ENCODE measurements at regions not wholly inside any gene's neighbourhood (a gene's known extent, or its start where the extent isn't known, plus 50 kb on each side); places are given as distances from the start of the nearest gene placed in this dataset.
"Not testable (repeated sequence)": the region's sequence is repeated elsewhere in the genome, so short reads cannot be mapped to it uniquely, and the experiment has no call there.

GRCh38 chr4:108473163-108473720, 147.1 kb upstream of the RPL34 start:
- no peaks in the 10 kb centered on the region for H3K27me3 ChIP-seq (ENCODE audit: insufficient read depth, low read length)
- H2AFZ ChIP-seq (ENCODE audit: low read depth, low read length) = no peak overlapping the region
- H3K36me3 ChIP-seq (ENCODE audit: insufficient read depth, low read length) = no peaks in the 10 kb centered on the region
- H3K4me1 ChIP-seq (ENCODE audit: insufficient read depth, low read length) = no peaks in the 10 kb centered on the region
- no peak overlapping the region for H3K4me3 ChIP-seq (ENCODE audit: low read length)
- no peaks in the 10 kb centered on the region for H3K9me3 ChIP-seq (ENCODE audit: low read length)

GRCh38 chr4:108466936-108467902, 153.2 kb upstream of the RPL34 start:
- Histone ChIP-seq H3K9me3 (ENCODE audit: low read length) (no peaks in the 10 kb centered on the region), H3K4me3 (ENCODE audit: low read length) (no peak overlapping the region), H3K27me3 (ENCODE audit: insufficient read depth, low read length) (no peaks in the 10 kb centered on the region), H3K4me1 (ENCODE audit: insufficient read depth, low read length) (no peaks in the 10 kb centered on the region), H2AFZ (ENCODE audit: low read depth, low read length) (no peak overlapping the region), H3K36me3 (ENCODE audit: insufficient read depth, low read length) (no peaks in the 10 kb centered on the region)

- Histone ChIP-seq H3K27me3 (ENCODE audit: insufficient read depth, low read length) (no peaks in the 10 kb centered on the region), H2AFZ (ENCODE audit: low read depth, low read length) (no peak overlapping the region), H3K4me1 (ENCODE audit: insufficient read depth, low read length) (no peaks in the 10 kb centered on the region), H3K9me3 (ENCODE audit: low read length) (no peaks in the 10 kb centered on the region), H3K36me3 (ENCODE audit: insufficient read depth, low read length) (no peaks in the 10 kb centered on the region), H3K4me3 (ENCODE audit: low read length) (no peak overlapping the region)
These were observed 154.4 kb upstream of the RPL34 start for GRCh38 chr4:108465886-108466500.

GRCh38 chr4:108458681-108459080, 161.7 kb upstream of the RPL34 start:
- Histone ChIP-seq H3K4me1 (ENCODE audit: insufficient read depth, low read length) (no peaks in the 10 kb centered on the region), H3K9me3 (ENCODE audit: low read length) (no peaks in the 10 kb centered on the region), H3K4me3 (ENCODE audit: low read length) (no peak overlapping the region), H3K36me3 (ENCODE audit: insufficient read depth, low read length) (no peaks in the 10 kb centered on the region), H2AFZ (ENCODE audit: low read depth, low read length) (no peak overlapping the region), H3K27me3 (ENCODE audit: insufficient read depth, low read length) (no peaks in the 10 kb centered on the region)

- Histone ChIP-seq H3K36me3 (ENCODE audit: insufficient read depth, low read length) (no peaks in the 10 kb centered on the region), H3K9me3 (ENCODE audit: low read length) (no peaks in the 10 kb centered on the region), H3K4me1 (ENCODE audit: insufficient read depth, low read length) (no peaks in the 10 kb centered on the region), H3K27me3 (ENCODE audit: insufficient read depth, low read length) (no peaks in the 10 kb centered on the region), H2AFZ (ENCODE audit: low read depth, low read length) (no peak overlapping the region), H3K4me3 (ENCODE audit: low read length) (no peak overlapping the region)
These were observed 166.1 kb upstream of the RPL34 start for GRCh38 chr4:108454227-108454626.

GRCh38 chr4:108453366-108453765, 167.0 kb upstream of the RPL34 start:
- no peak overlapping the region for H3K4me3 ChIP-seq (ENCODE audit: low read length)
- no peak overlapping the region for H2AFZ ChIP-seq (ENCODE audit: low read depth, low read length)
- no peaks in the 10 kb centered on the region for H3K4me1 ChIP-seq (ENCODE audit: insufficient read depth, low read length)

GRCh38 chr4:108450236-108450898, 170.0 kb upstream of the RPL34 start:
- Histone ChIP-seq H3K9me3 (ENCODE audit: low read length) (no peaks in the 10 kb centered on the region), H3K36me3 (ENCODE audit: insufficient read depth, low read length) (no peaks in the 10 kb centered on the region), H2AFZ (ENCODE audit: low read depth, low read length) (no peak overlapping the region), H3K4me1 (ENCODE audit: insufficient read depth, low read length) (no peaks in the 10 kb centered on the region), H3K27me3 (ENCODE audit: insufficient read depth, low read length) (no peaks in the 10 kb centered on the region), H3K4me3 (ENCODE audit: low read length) (no peak overlapping the region)

More at GRCh38 chr4:108453366-108453765, 167.0 kb upstream of the RPL34 start:
- Histone ChIP-seq H3K27me3 (ENCODE audit: insufficient read depth, low read length) (no peaks in the 10 kb centered on the region), H3K9me3 (ENCODE audit: low read length) (no peaks in the 10 kb centered on the region), H3K36me3 (ENCODE audit: insufficient read depth, low read length) (no peaks in the 10 kb centered on the region)

- Histone ChIP-seq H3K9me3 (ENCODE audit: low read length) (no peaks in the 10 kb centered on the region), H2AFZ (ENCODE audit: low read depth, low read length) (no peak overlapping the region), H3K4me3 (ENCODE audit: low read length) (no peak overlapping the region), H3K4me1 (ENCODE audit: insufficient read depth, low read length) (no peaks in the 10 kb centered on the region), H3K36me3 (ENCODE audit: insufficient read depth, low read length) (no peaks in the 10 kb centered on the region), H3K27me3 (ENCODE audit: insufficient read depth, low read length) (no peaks in the 10 kb centered on the region)
These were observed 171.2 kb upstream of the RPL34 start for GRCh38 chr4:108449129-108449528.

GRCh38 chr4:108446556-108446955, 173.8 kb upstream of the RPL34 start:
- Histone ChIP-seq H3K4me3 (ENCODE audit: low read length) (no peak overlapping the region), H3K9me3 (ENCODE audit: low read length) (no peaks in the 10 kb centered on the region), H3K27me3 (ENCODE audit: insufficient read depth, low read length) (no peaks in the 10 kb centered on the region), H3K36me3 (ENCODE audit: insufficient read depth, low read length) (no peaks in the 10 kb centered on the region), H2AFZ (ENCODE audit: low read depth, low read length) (no peak overlapping the region), H3K4me1 (ENCODE audit: insufficient read depth, low read length) (no peaks in the 10 kb centered on the region)

GRCh38 chr4:108445716-108446115, 174.7 kb upstream of the RPL34 start:
- no peaks in the 10 kb centered on the region for H3K9me3 ChIP-seq (ENCODE audit: low read length)
- no peaks in the 10 kb centered on the region for H3K36me3 ChIP-seq (ENCODE audit: insufficient read depth, low read length)
- H3K4me1 ChIP-seq (ENCODE audit: insufficient read depth, low read length) = no peaks in the 10 kb centered on the region
- no peak overlapping the region for H3K4me3 ChIP-seq (ENCODE audit: low read length)
- H2AFZ ChIP-seq (ENCODE audit: low read depth, low read length) = no peak overlapping the region
- no peaks in the 10 kb centered on the region for H3K27me3 ChIP-seq (ENCODE audit: insufficient read depth, low read length)

GRCh38 chr4:108443585-108443984, 176.8 kb upstream of the RPL34 start:
- H3K27me3 ChIP-seq (ENCODE audit: insufficient read depth, low read length) = no peaks in the 10 kb centered on the region
- H3K9me3 ChIP-seq (ENCODE audit: low read length) = no peaks in the 10 kb centered on the region
- no peaks in the 10 kb centered on the region for H3K36me3 ChIP-seq (ENCODE audit: insufficient read depth, low read length)
- H3K4me3 ChIP-seq (ENCODE audit: low read length) = no peak overlapping the region
- H2AFZ ChIP-seq (ENCODE audit: low read depth, low read length) = no peak overlapping the region
- H3K4me1 ChIP-seq (ENCODE audit: insufficient read depth, low read length) = no peaks in the 10 kb centered on the region

- Histone ChIP-seq H2AFZ (ENCODE audit: low read depth, low read length) (no peak overlapping the region), H3K27me3 (ENCODE audit: insufficient read depth, low read length) (no peaks in the 10 kb centered on the region), H3K4me1 (ENCODE audit: insufficient read depth, low read length) (no peaks in the 10 kb centered on the region), H3K4me3 (ENCODE audit: low read length) (no peak overlapping the region), H3K9me3 (ENCODE audit: low read length) (no peaks in the 10 kb centered on the region), H3K36me3 (ENCODE audit: insufficient read depth, low read length) (no peaks in the 10 kb centered on the region)
These were observed 186.5 kb upstream of the RPL34 start for GRCh38 chr4:108433832-108434231.

- not testable (repeated sequence) for H2AFZ ChIP-seq (ENCODE audit: low read depth, low read length); H3K27me3 ChIP-seq (ENCODE audit: insufficient read depth, low read length); H3K4me1 ChIP-seq (ENCODE audit: insufficient read depth, low read length); H3K4me3 ChIP-seq (ENCODE audit: low read length); H3K36me3 ChIP-seq (ENCODE audit: insufficient read depth, low read length); H3K9me3 ChIP-seq (ENCODE audit: low read length)
These were observed 187.0 kb upstream of the RPL34 start for GRCh38 chr4:108433394-108433793.
